GM23338 (cell line): ENCODE measurements at regions not wholly inside any gene's neighbourhood (a gene's known extent, or its start where the extent isn't known, plus 50 kb on each side); places are given as distances from the start of the nearest gene placed in this dataset.

Experiments
- CREB1 ChIP-seq: fragments of 250-450 bp; sonication (Bioruptor Pico); IDR thresholded peaks from 2 replicates; pipeline ENCODE4 v1.5.0; 2020; ENCODE audit warnings: low read depth, mild to moderate bottlenecking, moderate library complexity
- CTCF ChIP-seq, 2 experiments: fragments of 200-600 bp in 1 of 2; sonication (generic) in 1 of 2; conservative IDR thresholded peaks; 2 replicates each; pipeline versions ENCODE4 v1.5.1 to v1.6.1; 2016 to 2017; ENCODE audit warnings: antibody characterized with exemption in 2 of 2, low read depth in 2 of 2, mild to moderate bottlenecking in 2 of 2, moderate library complexity in 1 of 2
- EZH2 ChIP-seq: fragments of 200-600 bp; sonication (generic); IDR thresholded peaks from one replicate; pipeline ENCODE4 v1.8.0; 2017; ENCODE audit warnings: antibody characterized with exemption, mild to moderate bottlenecking, low read depth; ENCODE audit not compliant: unreplicated experiment
- EZH2phosphoT487 ChIP-seq: fragments of 200-600 bp; sonication (generic); IDR thresholded peaks from one replicate; pipeline ENCODE4 v1.8.1; 2018; ENCODE audit warnings: antibody characterized with exemption; ENCODE audit not compliant: unreplicated experiment
- JUNB ChIP-seq: IDR thresholded peaks from one replicate; pipeline ENCODE4 v1.6.1; 2016; ENCODE audit warnings: antibody characterized with exemption; ENCODE audit not compliant: unreplicated experiment
- POLR2AphosphoS5 ChIP-seq: IDR thresholded peaks from 2 replicates; pipeline ENCODE4 v1.6.1; 2016; ENCODE audit warnings: antibody characterized with exemption, low read depth
- STAT1 ChIP-seq: IDR thresholded peaks from one replicate; pipeline ENCODE4 v1.6.1; 2016; ENCODE audit warnings: antibody characterized with exemption; ENCODE audit not compliant: unreplicated experiment

- no peak for TF ChIP-seq EZH2
- TF ChIP-seq CTCF (conservative IDR thresholded peaks at IDR 0.05; ENCODE audit: low read depth in 2 of 2): no peak
- no peak for TF ChIP-seq POLR2AphosphoS5
- no peak for TF ChIP-seq STAT1
- no peak for TF ChIP-seq CREB1 (CRISPR knock-in tag)
- no peak for TF ChIP-seq EZH2phosphoT487
- TF ChIP-seq JUNB: no peak
Observed at GRCh38 chr4:129176864-129177263, 80.9 kb downstream of the C4orf33 start.
